ENCODE measurements at regions not wholly inside any gene's neighbourhood (a gene's known extent, or its start where the extent isn't known, plus 50 kb on each side); places are given as distances from the start of the nearest gene placed in this dataset.

DNA sequence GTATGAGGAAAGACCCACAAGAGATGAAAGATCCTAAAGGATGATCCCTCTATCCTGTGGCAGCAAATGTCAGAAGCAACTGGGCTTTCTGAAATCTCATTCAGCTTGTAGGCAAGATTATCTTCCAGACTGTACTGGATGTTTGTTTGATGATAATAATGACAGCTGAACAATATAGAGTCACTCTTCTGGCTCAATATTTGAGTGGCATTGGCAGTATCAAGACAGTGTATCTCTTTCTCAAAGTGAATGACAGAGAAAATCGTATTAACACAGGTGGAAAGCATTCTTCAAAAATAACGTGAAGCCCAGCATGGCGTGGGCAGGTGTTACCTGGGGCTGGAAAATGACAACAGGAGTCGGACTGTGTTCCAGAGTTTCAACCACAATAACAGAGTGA lies 114.5 kb downstream of the GPR37 start:
- Histone ChIP-seq H3K4me3 (no peak overlapping the region), H3K9me3 (no peaks in the 10 kb centered on the region), H3K27me3 (no peaks in the 10 kb centered on the region), H3K36me3 (no peaks in the 10 kb centered on the region), H3K4me1 (no peaks in the 10 kb centered on the region), H3K27ac (no peak overlapping the region)
- intact Hi-C loops (cut with DNase I), result no loop called here
- TF ChIP-seq CTCF (IDR thresholded peaks at IDR 0.05), result no peak
- no peak for DNase-seq (ENCODE audit: low spot score in 2 of 2)

GRCh38 chr7:124649397-124650014 lies 116.1 kb downstream of the GPR37 start:
- TF ChIP-seq CTCF (IDR thresholded peaks at IDR 0.05), result no peak
- H3K36me3 ChIP-seq, result no peaks in the 10 kb centered on the region
- H3K4me3 ChIP-seq, result no peak overlapping the region
- H3K4me1 ChIP-seq, result no peaks in the 10 kb centered on the region
- intact Hi-C loops (cut with DNase I), result no loop called here
- no peak overlapping the region for H3K27ac ChIP-seq
- H3K27me3 ChIP-seq, result no peaks in the 10 kb centered on the region
- no peaks in the 10 kb centered on the region for H3K9me3 ChIP-seq
- DNase-seq (ENCODE audit: low spot score in 2 of 2), result no peak

DNA sequence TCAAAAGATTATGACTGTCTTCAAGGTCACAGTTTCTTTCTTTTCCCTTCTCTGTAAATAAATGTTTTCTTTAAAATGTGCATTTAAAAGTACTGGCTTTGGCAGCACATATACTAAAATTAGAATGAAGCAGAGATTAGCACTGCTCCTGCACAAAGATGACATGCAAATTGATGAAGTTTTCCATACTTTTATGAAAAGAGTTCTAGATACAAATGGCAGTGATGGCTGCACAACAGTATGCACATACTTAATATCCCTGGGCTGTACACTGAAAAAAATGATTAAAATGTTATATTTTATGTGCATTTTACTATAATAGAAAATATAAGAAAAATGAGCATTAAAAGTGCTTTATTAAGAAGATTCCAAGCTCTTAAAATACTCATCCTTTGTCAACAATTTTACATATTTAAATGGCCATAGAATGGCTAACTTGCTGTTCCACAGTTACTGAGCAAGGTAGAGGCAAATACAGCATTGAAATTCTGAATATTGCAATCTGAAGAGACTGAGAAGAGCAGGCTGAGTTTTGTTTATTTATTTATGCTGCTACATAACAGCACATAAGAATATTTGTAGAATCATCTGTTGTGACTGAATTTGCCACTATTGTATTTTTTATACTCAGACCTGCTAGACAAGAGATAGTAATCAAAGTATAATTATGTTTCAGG lies 117.8 kb downstream of the GPR37 start:
- H3K9me3 ChIP-seq, result no peaks in the 10 kb centered on the region
- H3K27ac ChIP-seq, result no peak overlapping the region
- H3K36me3 ChIP-seq, result no peaks in the 10 kb centered on the region
- H3K4me3 ChIP-seq, result no peak overlapping the region
- no peaks in the 10 kb centered on the region for H3K4me1 ChIP-seq
- DNase-seq (ENCODE audit: low spot score in 2 of 2), result no peak
- intact Hi-C loops (cut with DNase I), result no loop called here
- no peak for TF ChIP-seq CTCF (IDR thresholded peaks at IDR 0.05)
- no peaks in the 10 kb centered on the region for H3K27me3 ChIP-seq

GRCh38 chr7:124645704-124646103 lies 119.9 kb downstream of the GPR37 start:
- intact Hi-C loops (cut with DNase I), result no loop called here
- H3K27me3 ChIP-seq, result no peaks in the 10 kb centered on the region
- H3K27ac ChIP-seq, result no peak overlapping the region
- H3K9me3 ChIP-seq, result no peaks in the 10 kb centered on the region
- no peaks in the 10 kb centered on the region for H3K4me1 ChIP-seq
- H3K36me3 ChIP-seq, result no peaks in the 10 kb centered on the region
- no peak for DNase-seq (ENCODE audit: low spot score in 2 of 2)
- TF ChIP-seq CTCF (IDR thresholded peaks at IDR 0.05), result no peak
- H3K4me3 ChIP-seq, result no peak overlapping the region

GRCh38 chr7:124643311-124643811 lies 122.2 kb downstream of the GPR37 start:
- Histone ChIP-seq H3K27ac (no peak overlapping the region), H3K4me3 (no peak overlapping the region), H3K4me1 (no peaks in the 10 kb centered on the region), H3K9me3 (no peaks in the 10 kb centered on the region), H3K27me3 (no peaks in the 10 kb centered on the region), H3K36me3 (no peaks in the 10 kb centered on the region)
- TF ChIP-seq CTCF (IDR thresholded peaks at IDR 0.05), result no peak
- intact Hi-C loops (cut with DNase I), result no loop called here
- DNase-seq (ENCODE audit: low spot score in 2 of 2), result no peak
